ENCODE measurements at regions not wholly inside any gene's neighbourhood (a gene's known extent, or its start where the extent isn't known, plus 50 kb on each side); places are given as distances from the start of the nearest gene placed in this dataset.

GRCh38 chr11:41779401-41779960, 320.0 kb upstream of the LRRC4C start:
- TF ChIP-seq CTCF (IDR thresholded peaks at IDR 0.05) (no peak), POLR2A (IDR thresholded peaks at IDR 0.05) (no peak)
